ENCODE measurements at regions not wholly inside any gene's neighbourhood (a gene's known extent, or its start where the extent isn't known, plus 50 kb on each side); places are given as distances from the start of the nearest gene placed in this dataset.

DNA sequence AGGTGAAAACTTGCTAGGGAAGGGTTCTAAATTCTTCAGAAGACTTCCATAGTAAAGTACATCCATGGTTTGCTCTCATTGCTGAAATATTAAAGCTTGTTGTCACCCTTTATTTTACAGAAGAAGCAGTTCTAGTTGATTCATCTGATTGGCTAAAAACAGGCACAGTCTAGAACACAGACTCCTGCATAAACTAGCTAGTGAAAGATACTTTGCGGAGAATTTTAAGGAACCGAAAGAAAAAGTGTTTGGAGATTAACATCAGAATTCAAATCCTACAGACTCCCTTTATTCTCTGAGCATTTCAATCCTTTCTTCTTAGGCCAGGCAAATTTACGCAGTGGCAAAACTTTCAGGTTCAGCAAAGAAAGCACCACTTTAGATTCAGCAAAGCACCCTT is 1076.5 kb upstream of the ZEB2 start:
- Mint-ChIP-seq H3K4me1 (peaks cover 39% of the 10 kb centered on the region), H3K9me3 (no peaks in the 10 kb centered on the region), H3K4me3 (no peak overlapping the region), H3K27me3 (ENCODE audit: low read depth) (no peaks in the 10 kb centered on the region), H3K36me3 (no peaks in the 10 kb centered on the region), H3K27ac (no peak overlapping the region)
- DNase-seq (ENCODE audit: low spot score in 2 of 2, unreplicated experiment in 2 of 2) = no peak
- no peak for TF ChIP-seq CTCF (IDR thresholded peaks at IDR 0.05; ENCODE audit: unreplicated experiment)

DNA sequence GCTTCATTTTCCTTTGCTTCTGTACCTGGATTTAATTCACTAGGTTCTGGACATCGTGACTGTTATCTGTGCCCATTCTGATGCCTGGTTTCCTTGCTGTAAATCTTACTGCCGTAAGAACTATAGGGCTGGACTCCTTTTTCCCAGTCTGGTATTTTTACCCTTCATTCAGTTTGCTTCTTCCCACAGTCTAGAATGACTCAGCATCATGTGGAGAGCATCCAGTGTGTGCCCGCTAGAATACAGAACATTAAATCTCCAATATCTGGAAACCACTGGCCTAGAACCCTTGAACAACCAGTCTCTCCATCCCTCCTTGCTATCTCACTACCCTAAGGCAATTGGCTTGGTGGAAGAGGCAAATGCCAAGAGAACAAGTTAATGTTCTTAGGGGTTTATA is 1075.4 kb upstream of the ZEB2 start:
- Mint-ChIP-seq H3K27me3 (ENCODE audit: low read depth) (no peaks in the 10 kb centered on the region), H3K27ac (no peak overlapping the region), H3K4me3 (no peak overlapping the region), H3K4me1 (peaks cover 41% of the 10 kb centered on the region), H3K36me3 (no peaks in the 10 kb centered on the region), H3K9me3 (no peaks in the 10 kb centered on the region)
- DNase-seq (ENCODE audit: low spot score in 2 of 2, unreplicated experiment in 2 of 2) = no peak
- no peak for TF ChIP-seq CTCF (IDR thresholded peaks at IDR 0.05; ENCODE audit: unreplicated experiment)

DNA sequence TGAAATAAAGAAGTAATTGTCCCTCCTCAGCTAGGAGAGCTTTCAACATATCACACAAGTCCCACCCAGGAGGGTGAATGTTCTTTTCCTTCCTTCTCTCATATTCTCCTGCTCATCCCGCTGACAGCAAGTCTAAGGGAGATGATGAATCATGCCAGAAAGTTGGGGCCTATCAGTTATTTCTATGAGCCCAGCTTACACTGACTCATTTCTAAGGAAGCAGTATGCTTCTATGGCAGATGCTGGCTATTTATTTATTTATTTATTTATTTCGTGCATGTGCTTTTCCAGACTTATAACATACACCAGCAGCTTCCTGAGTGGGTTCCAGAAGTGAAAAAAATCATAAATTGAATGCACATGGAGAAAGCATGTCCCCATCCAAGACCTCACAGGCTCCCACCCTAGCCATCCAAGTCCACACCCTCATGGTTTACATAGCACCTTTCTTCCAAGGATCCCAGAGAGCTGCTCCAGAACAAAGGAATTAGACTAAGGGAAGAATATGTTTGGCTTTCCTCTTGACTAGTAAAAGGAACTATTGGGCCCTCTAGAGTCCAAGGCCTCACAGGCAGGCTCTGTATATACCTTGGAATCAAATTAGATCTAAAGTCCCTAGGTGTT is 1074.2 kb upstream of the ZEB2 start:
- Mint-ChIP-seq H3K36me3 (no peaks in the 10 kb centered on the region), H3K27me3 (ENCODE audit: low read depth) (no peaks in the 10 kb centered on the region), H3K4me3 (no peak overlapping the region), H3K4me1 (peaks cover 34% of the 10 kb centered on the region), H3K9me3 (no peaks in the 10 kb centered on the region), H3K27ac (no peak overlapping the region)
- no peak for DNase-seq (ENCODE audit: low spot score in 2 of 2, unreplicated experiment in 2 of 2)
- no peak for TF ChIP-seq CTCF (IDR thresholded peaks at IDR 0.05; ENCODE audit: unreplicated experiment)

DNA sequence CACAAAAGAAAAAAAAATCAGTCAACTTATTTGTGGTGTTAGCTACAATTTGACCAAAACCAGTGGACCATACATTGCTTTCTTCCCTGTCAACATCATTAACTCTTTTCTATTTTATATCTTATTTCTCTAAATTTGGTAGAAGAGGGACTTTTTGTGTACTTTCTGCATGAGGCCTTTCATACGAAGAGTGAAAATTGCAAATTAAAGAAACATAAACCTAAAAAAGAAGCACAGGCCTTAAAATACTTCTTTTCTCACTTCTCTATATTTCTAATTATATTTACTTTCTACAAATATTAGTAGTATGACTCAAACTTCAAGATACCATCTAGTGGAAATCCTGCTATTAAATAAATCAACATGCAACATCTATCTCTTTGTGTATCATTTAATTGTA is 1073.4 kb upstream of the ZEB2 start:
- H3K27me3 Mint-ChIP-seq (ENCODE audit: low read depth) = no peaks in the 10 kb centered on the region
- DNase-seq (ENCODE audit: low spot score in 2 of 2, unreplicated experiment in 2 of 2) = no peak
- peaks cover 29% of the 10 kb centered on the region for H3K4me1 Mint-ChIP-seq
- H3K36me3 Mint-ChIP-seq = no peaks in the 10 kb centered on the region
- H3K9me3 Mint-ChIP-seq = no peaks in the 10 kb centered on the region
- H3K27ac Mint-ChIP-seq = no peak overlapping the region
- no peak overlapping the region for H3K4me3 Mint-ChIP-seq
- no peak for TF ChIP-seq CTCF (IDR thresholded peaks at IDR 0.05; ENCODE audit: unreplicated experiment)

GRCh38 chr2:145592361-145592760 is 1072.4 kb upstream of the ZEB2 start:
- Mint-ChIP-seq H3K27ac (no peak overlapping the region), H3K36me3 (no peaks in the 10 kb centered on the region), H3K9me3 (no peaks in the 10 kb centered on the region), H3K4me1 (peaks cover 24% of the 10 kb centered on the region), H3K27me3 (ENCODE audit: low read depth) (no peaks in the 10 kb centered on the region), H3K4me3 (no peak overlapping the region)
- DNase-seq (ENCODE audit: low spot score in 2 of 2, unreplicated experiment in 2 of 2) = no peak
- TF ChIP-seq CTCF (IDR thresholded peaks at IDR 0.05; ENCODE audit: unreplicated experiment) = no peak

Data from mesothelial cell of epicardium (in vitro differentiated cells).